Stimulated activated CD8-positive, alpha-beta memory T cell treated with anti-CD3 and anti-CD28 coated beads, Interleukin-7, amount 100 ng/mL, for 1 hour (primary cell): ENCODE measurements at regions not wholly inside any gene's neighbourhood (a gene's known extent, or its start where the extent isn't known, plus 50 kb on each side); places are given as distances from the start of the nearest gene placed in this dataset.

Experiments
- DNase-seq, 2 donors: peaks; one replicate each; pipeline ENCODE4 v3.0.0-alpha.2; 2020; ENCODE audit warnings: low read depth in 2 of 2

DNA sequence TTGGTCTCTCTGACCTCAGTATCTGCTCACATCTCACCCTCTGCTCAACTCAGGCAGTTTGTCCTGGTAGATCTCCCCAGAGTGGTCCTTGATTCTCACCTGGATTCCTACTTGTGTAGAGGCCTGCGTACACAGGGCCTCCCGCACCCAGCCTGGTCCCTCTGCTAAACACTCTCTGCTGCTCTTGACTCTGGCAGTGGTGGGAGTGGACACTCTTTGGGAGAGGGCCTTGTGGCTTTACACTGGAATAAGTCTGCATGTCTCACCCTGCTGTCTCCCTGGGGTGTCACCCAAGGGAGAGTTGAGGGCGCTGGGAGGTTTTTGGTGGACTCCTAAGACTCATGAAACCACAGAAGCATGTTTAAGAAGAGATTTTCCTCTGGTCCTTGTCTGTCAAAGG lies 57.3 kb upstream of the ECI2 start:
- DNase-seq: no peak

DNA sequence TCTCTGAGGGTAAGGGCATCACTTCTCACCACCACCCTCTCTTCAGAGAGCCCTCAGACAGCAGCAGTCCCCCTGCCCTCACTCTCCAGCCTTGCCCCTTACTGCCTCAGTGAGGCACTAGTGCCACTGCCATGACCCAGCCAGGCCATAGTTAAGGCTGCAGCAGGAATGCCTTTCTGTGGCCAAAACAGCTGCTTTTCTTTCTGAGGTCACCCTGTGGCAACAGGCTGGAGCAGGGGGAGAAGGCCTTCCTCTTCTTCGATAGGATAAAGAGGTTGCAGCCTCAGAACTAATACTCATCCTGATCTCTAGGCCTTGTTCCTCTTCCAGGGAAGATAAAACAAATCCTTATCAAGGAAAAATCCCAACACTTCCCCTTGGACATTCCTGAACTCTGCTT lies 56.8 kb upstream of the ECI2 start:
- DNase-seq: no peak

DNA sequence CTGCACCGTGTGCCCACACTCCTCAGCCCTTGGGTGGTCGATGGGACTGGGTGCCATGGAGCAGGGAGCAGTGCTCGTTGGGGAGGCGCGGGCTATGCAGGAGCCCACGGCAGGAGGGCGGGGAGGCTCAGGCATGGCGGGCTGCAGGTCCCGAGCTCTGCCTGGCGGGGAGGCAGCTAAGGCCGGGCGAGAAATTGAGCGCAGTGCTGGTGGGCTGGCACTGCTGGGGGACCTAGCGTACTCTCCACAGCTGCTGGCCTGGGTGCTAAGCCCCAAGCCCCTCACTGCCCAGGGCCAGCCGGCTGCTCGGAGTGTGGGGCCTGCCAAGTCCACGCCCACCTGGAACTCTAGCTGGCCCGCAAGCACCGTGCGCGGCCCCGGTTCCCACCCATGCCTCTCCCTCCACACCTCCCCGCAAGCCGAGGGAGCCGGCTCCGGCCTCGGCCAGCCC lies 55.9 kb upstream of the ECI2 start:
- DNase-seq: no peak

DNA sequence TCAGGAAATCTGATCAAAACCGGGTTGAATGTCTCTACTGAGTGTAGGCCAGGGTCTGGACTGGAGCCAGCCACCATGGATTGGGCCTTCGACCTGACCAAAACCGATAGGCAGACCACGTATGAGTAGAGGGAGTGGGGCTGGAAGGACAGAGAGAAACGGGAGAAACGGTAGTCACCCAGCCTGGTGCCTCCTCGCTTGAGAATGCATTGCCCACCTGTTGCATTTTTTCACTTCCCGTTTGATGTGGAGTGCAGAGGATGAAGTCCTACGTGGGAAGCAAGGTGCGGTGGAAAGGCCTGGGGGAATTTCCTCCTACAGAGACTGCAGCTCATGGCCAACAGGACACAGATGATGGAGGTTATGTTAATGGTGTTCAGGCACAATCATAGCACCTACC lies 53.9 kb upstream of the ECI2 start:
- no peak for DNase-seq

DNA sequence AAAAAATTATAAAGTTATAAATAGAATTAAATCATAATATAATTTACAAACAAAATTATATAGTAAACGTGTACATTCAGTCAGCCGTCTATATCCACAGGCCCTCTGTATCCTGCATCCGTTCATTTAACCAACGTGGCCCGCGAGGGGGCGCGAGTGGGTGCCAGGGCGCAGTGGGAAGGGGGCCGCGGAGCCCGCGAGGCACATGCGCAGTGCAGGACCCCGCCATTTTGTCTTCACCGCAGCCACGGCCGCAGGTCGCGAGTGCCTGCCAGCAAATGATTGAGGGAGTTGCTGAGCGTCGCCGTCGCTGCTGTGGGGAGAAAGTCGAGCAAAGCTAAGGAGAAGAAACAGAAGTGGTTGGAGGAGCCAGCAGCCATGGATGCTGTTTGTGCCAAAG lies 53.4 kb upstream of the ECI2 start:
- DNase-seq: no peak

DNA sequence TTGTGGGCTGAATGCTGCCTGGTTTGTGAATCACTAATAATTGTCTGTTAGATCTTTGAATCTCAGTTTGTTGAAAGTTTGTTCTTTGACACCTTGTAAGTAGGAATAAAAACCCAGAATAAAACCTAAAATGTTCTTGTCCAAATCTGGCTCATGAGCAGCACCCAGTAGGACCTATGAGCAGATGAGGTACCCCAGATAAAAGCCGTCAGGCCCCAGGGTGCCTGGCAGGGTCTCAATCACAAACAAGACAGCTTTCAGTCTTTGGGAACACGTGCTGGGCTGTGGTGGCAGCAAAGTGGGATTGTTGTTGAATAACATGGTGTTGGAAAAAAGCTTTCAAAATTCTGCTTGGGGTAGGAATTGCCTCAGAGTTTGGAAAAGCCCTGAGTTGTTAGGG lies 52.1 kb upstream of the ECI2 start:
- no peak for DNase-seq

DNA sequence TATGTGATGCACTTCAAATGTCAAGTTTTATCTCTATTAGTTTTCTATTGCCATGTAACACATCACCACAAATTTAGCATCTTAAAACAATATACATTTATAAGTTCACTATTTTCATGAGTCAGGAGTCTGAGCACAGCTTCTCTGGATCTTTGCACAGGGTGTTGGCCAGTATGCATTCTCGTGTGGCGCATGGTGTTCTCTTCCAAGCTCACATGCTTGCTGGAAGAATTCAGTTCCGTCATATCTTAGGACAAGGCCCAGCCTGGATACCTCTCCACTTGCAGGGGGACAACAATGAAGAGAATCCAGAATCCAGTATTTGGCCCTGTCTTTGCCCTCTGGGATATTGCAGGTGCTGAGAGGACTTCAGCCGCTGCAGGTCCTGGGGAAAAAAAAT lies 51.0 kb upstream of the ECI2 start:
- no peak for DNase-seq

DNA sequence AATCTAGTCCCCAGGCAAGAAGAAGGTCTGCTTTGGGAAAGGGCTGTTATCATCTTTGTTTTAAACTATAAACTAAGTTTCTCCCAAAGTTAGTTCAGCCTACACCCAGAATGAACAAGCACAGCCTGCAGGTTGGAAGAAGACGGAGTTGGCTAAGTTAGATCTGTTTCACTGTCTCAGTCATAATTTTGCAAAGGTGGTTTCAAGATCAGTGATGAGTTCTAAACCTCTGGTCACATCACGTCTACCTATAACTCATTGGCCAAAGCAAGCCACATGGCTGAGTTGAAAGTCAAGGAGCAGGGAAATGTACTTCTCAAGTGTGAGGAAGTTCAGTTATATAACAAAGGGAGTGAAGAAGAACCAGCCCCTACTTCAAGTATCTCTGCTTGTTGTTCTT lies 50.5 kb upstream of the ECI2 start:
- no peak for DNase-seq

DNA sequence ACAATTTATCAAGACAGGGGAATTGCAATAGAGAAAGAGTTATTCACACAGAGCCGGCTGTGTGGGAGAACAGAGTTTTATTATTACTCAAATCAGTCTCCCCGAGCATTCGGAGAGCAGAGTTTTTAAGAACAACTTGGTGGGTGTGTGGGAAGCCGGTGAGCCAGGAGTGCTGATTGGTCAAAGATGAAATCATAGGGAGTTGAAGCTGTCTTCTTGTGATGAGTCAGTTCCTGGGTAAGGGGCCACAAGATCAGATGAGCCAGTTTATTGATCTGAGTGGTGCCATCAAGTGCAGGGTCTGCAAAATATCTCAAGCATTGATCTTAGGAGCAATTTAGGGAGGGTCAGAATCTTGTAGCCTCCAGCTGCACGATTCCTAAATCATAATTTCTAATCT lies 50.0 kb upstream of the ECI2 start:
- DNase-seq: no peak
